A549 (cell line): ENCODE measurements at regions not wholly inside any gene's neighbourhood (a gene's known extent, or its start where the extent isn't known, plus 50 kb on each side); places are given as distances from the start of the nearest gene placed in this dataset.

Experiments
- EP300 ChIP-seq, 2 experiments: fragments of >200 bp; sonication (Bioruptor Twin); formaldehyde crosslinking; IDR thresholded peaks; 2 replicates in 1 of 2; 3 replicates in 1 of 2; pipeline ENCODE4 v1.6.1; 2016 to 2017
- GATA3 ChIP-seq: IDR thresholded peaks from 2 replicates; pipeline ENCODE4 v1.6.1; 2012; ENCODE audit warnings: borderline replicate concordance
- RAD21 ChIP-seq, 2 experiments: fragments of >200 bp in 1 of 2; sonication (Bioruptor Twin) in 1 of 2; formaldehyde crosslinking in 1 of 2; IDR thresholded peaks in 1 of 2; conservative IDR thresholded peaks in 1 of 2; 2 replicates in 1 of 2; 3 replicates in 1 of 2; pipeline ENCODE4 v1.6.1; 2012 to 2018; ENCODE audit warnings: inconsistent platforms in 1 of 2

- no peak for TF ChIP-seq EP300 (IDR thresholded peaks at IDR 0.05)
- TF ChIP-seq GATA3 = no peak
- TF ChIP-seq RAD21 (conservative IDR thresholded peaks at IDR 0.05 in 1 of 2, IDR thresholded peaks at IDR 0.05 in 1 of 2) = no peak
Observed at GRCh38 chr9:108640230-108640629, 215.6 kb downstream of the ACTL7B start.
